Tibial nerve (tissue), 4 donors: ENCODE measurements at regions not wholly inside any gene's neighbourhood (a gene's known extent, or its start where the extent isn't known, plus 50 kb on each side); places are given as distances from the start of the nearest gene placed in this dataset.

Experiments used
- CTCF ChIP-seq, 5 experiments: fragments of 200-600 bp in 3 of 5; fragments of 450-650 bp in 2 of 5; sonication (generic) in 3 of 5; IDR thresholded peaks; one replicate each; pipeline ENCODE4 v1.5.1; 2016 to 2019; ENCODE audit warnings: antibody characterized with exemption in 5 of 5, mild to moderate bottlenecking in 3 of 5, moderate library complexity in 2 of 5
- EP300 ChIP-seq, 2 donors: sonication (generic); formaldehyde crosslinking; IDR thresholded peaks; one replicate each; pipeline ENCODE4 v1.6.1; 2017; ENCODE audit warnings: antibody characterized with exemption in 2 of 2, mild to moderate bottlenecking in 1 of 2
- POLR2A ChIP-seq, 2 donors: fragments of 450-650 bp; IDR thresholded peaks; one replicate each; pipeline ENCODE4 v1.6.1; 2017; ENCODE audit warnings: antibody characterized with exemption in 2 of 2, mild to moderate bottlenecking in 2 of 2, moderate library complexity in 2 of 2

GRCh38 chr6:132190815-132191175 is 210.5 kb downstream of the MOXD1 start:
- TF ChIP-seq CTCF (IDR thresholded peaks at IDR 0.05) (no peak), POLR2A (IDR thresholded peaks at IDR 0.05) (no peak), EP300 (IDR thresholded peaks at IDR 0.05) (no peak)
